K562 (cell line): ENCODE measurements at regions not wholly inside any gene's neighbourhood (a gene's known extent, or its start where the extent isn't known, plus 50 kb on each side); places are given as distances from the start of the nearest gene placed in this dataset.

Experiments used
- ATAC-seq: fragments of 200-7000 bp; cut with Tn5 transposase; 3 replicates; pipeline ENCODE4 v1.9.1; 2020; ENCODE audit warnings: moderate library complexity
- BruUV-seq: library from RNA; stranded (reverse); fragments of 400-500 nt; replicated peaks from 2 replicates; lab custom pipeline; 2021; lab: Mats Ljungman, UMichigan
- CTCF ChIA-PET: fragments of 300-600 bp; formaldehyde crosslinking; extraction: SDS; loops from one replicate; lab custom pipeline; 2021; ENCODE audit warnings: low intra/inter-chr PET ratio; lab: Yijun Ruan, JAX
- POLR2A ChIA-PET: fragments of 300-600, 350-650 bp; sonication (Branson Sonifier 250); formaldehyde crosslinking; extraction: SDS; loops from one replicate; lab custom pipeline; 2021; ENCODE audit warnings: antibody characterized with exemption, inconsistent platforms; lab: Yijun Ruan, JAX
- DNase-seq, 4 experiments: peaks; one replicate each; pipeline versions ENCODE4 v3.0.0 to v3.0.0-alpha.2; 2011 to 2018; ENCODE audit warnings: low spot score in 3 of 4, mixed read lengths in 3 of 4; ENCODE audit errors: extremely low read depth in 1 of 4
- FAIRE-seq: peaks from 2 replicates; lab custom pipeline; 2011; peaks lifted over from hg19 to GRCh38; lab: Jason Lieb, UNC
- H2AFZ ChIP-seq: 2 replicates; pipeline ENCODE4 v1.6.0; 2011; ENCODE audit warnings: low read depth, low read length, control low read depth, inconsistent platforms
- H3K27ac ChIP-seq: fragments of 200-600 bp; 3 replicates; pipeline ENCODE4 v1.8.0; 2011; ENCODE audit warnings: low read depth, mild to moderate bottlenecking, control low read depth, inconsistent platforms, low read length, moderate library complexity, mixed read lengths; ENCODE audit errors: extremely low read depth
- H3K27me3 ChIP-seq, 2 experiments: fragments of 300-600 bp in 1 of 2; 2 replicates in 1 of 2; 3 replicates in 1 of 2; pipeline versions ENCODE4 v1.6.0 to v1.8.0; 2011; ENCODE audit warnings: inconsistent platforms in 2 of 2, low read length in 2 of 2, mild to moderate bottlenecking in 1 of 2, mixed read lengths in 1 of 2, moderate library complexity in 1 of 2; ENCODE audit not compliant: control insufficient read depth in 2 of 2, insufficient read depth in 2 of 2
- H3K36me3 ChIP-seq: fragments of 300-600 bp; 3 replicates; pipeline ENCODE4 v1.8.0; 2011; ENCODE audit warnings: mild to moderate bottlenecking, low read length, inconsistent platforms; ENCODE audit not compliant: control insufficient read depth, insufficient read depth
- H3K4me1 ChIP-seq, 2 experiments: fragments of 200-600 bp in 1 of 2; replicated peaks in 1 of 2; 2 replicates in 1 of 2; 3 replicates in 1 of 2; pipeline versions ENCODE4 v1.5.1 to v1.8.0; 2011; ENCODE audit warnings: inconsistent platforms in 2 of 2, low read length in 2 of 2, mild to moderate bottlenecking in 1 of 2, mixed read lengths in 1 of 2, moderate library complexity in 1 of 2; ENCODE audit not compliant: control insufficient read depth in 2 of 2, insufficient read depth in 2 of 2
- H3K4me2 ChIP-seq: 2 replicates; pipeline ENCODE4 v1.6.1; 2011; ENCODE audit warnings: low read length, control low read depth, inconsistent platforms, mixed read lengths; ENCODE audit not compliant: insufficient read depth
- H3K4me3 ChIP-seq: fragments of 200-600 bp; sonication (generic), shearing (Covaris generic); 2 replicates; pipeline ENCODE4 v1.5.1; 2016; ENCODE audit warnings: control low read depth, inconsistent platforms
- H3K79me2 ChIP-seq: fragments of 200-600 bp; 3 replicates; pipeline ENCODE4 v1.8.0; 2011; ENCODE audit warnings: low read length, inconsistent platforms; ENCODE audit not compliant: control insufficient read depth, insufficient read depth
- H3K9ac ChIP-seq, 2 experiments: 2 replicates each; pipeline versions ENCODE4 v1.6.0 to v1.6.1; 2011; ENCODE audit warnings: low read depth in 2 of 2, low read length in 2 of 2, control low read depth in 1 of 2, inconsistent platforms in 1 of 2, mild to moderate bottlenecking in 1 of 2, mixed read lengths in 1 of 2; ENCODE audit not compliant: insufficient read depth in 1 of 2
- H3K9me1 ChIP-seq: one replicate; pipeline ENCODE4 v1.6.0; 2011; ENCODE audit warnings: inconsistent platforms, mild to moderate bottlenecking, low read length, moderate library complexity; ENCODE audit not compliant: control insufficient read depth, insufficient read depth
- H3K9me3 ChIP-seq: replicated peaks from 2 replicates; pipeline ENCODE4 v1.5.1; 2011; ENCODE audit warnings: low read depth, low read length, inconsistent platforms; ENCODE audit not compliant: control insufficient read depth, insufficient read depth
- H4K20me1 ChIP-seq: replicated peaks from 2 replicates; pipeline ENCODE4 v1.6.1; 2011; ENCODE audit warnings: low read length, inconsistent platforms, mixed read lengths; ENCODE audit not compliant: control insufficient read depth, insufficient read depth
- CBX2 ChIP-seq: fragments of 200-600 bp; sonication (generic); IDR thresholded peaks from one replicate; pipeline ENCODE4 v1.6.1; 2012; ENCODE audit warnings: mild to moderate bottlenecking, low read length, inconsistent platforms; ENCODE audit not compliant: insufficient read depth, poor library complexity, severe bottlenecking
- CC2D1A ChIP-seq: fragments of 450-650 bp; IDR thresholded peaks from 2 replicates; pipeline ENCODE4 v1.6.1; 2017; ENCODE audit warnings: mild to moderate bottlenecking
- ETV6 ChIP-seq, 3 experiments: fragments of 150-350 bp in 1 of 3; sonication (generic) in 1 of 3; formaldehyde crosslinking in 1 of 3; IDR thresholded peaks; 2 replicates each; pipeline versions ENCODE4 v1.6.1 to v1.8.0; 2014 to 2022; ENCODE audit warnings: borderline replicate concordance in 2 of 3, low read depth in 2 of 3, antibody characterized with exemption in 1 of 3, low read length in 1 of 3, mild to moderate bottlenecking in 1 of 3, missing genetic modification reagents in 1 of 3
- FOXK1 ChIP-seq: sonication (generic); formaldehyde crosslinking; IDR thresholded peaks from 2 replicates; pipeline ENCODE4 v1.8.0; 2022; ENCODE audit warnings: missing genetic modification reagents, mild to moderate bottlenecking, borderline replicate concordance
- HOXB6 ChIP-seq: fragments of 250-450 bp; sonication (Bioruptor Pico); IDR thresholded peaks from 2 replicates; pipeline ENCODE4 v1.5.1; 2022; ENCODE audit warnings: mild to moderate bottlenecking, borderline replicate concordance
- RAD51 ChIP-seq: fragments of 450-650 bp; IDR thresholded peaks from 2 replicates; pipeline ENCODE4 v1.7.1; 2016; ENCODE audit warnings: low read depth, mild to moderate bottlenecking, borderline replicate concordance
- RBM25 ChIP-seq: fragments of 200-400 bp; formaldehyde crosslinking; IDR thresholded peaks from 2 replicates; pipeline ENCODE4 v1.6.1; 2018; ENCODE audit warnings: low read length, low read depth, moderate library complexity; ENCODE audit not compliant: severe bottlenecking
- ZNF23 ChIP-seq: fragments of 250-450 bp; sonication (Bioruptor Pico); IDR thresholded peaks from 2 replicates; pipeline ENCODE4 v1.4.0; 2020; ENCODE audit warnings: mild to moderate bottlenecking
- WGBS: fragments of 100-300 bp; shearing (Covaris generic); methylation state at CpG from one replicate; pipeline ENCODE4 v1.1.6; 2016; ENCODE audit warnings: low coverage, mixed read lengths; ENCODE audit not compliant: insufficient coverage; ENCODE audit errors: missing lambda C conversion rate; 5-methylcytosine and 5-hydroxymethylcytosine counted together
- in situ Hi-C: fragments of 300-500 bp; cut with MboI; formaldehyde crosslinking; loops from 4 replicates; pipeline ENCODE4 v1.15.0; 2018; ENCODE audit warnings: inconsistent platforms, mixed read lengths
- intact Hi-C: fragments of 100-400 bp; cut with micrococcal nuclease; formaldehyde crosslinking; loops from 2 replicates; pipeline ENCODE4 v1.14.2; 2022
- TF ChIP-seq, protein P1 (sequence below): fragments of 250-450 bp; sonication (Bioruptor Pico); IDR thresholded peaks from 2 replicates; pipeline ENCODE4 v1.8.0; 2021; ENCODE audit warnings: borderline replicate concordance, mild to moderate bottlenecking, moderate library complexity; ENCODE audit not compliant: poor library complexity, severe bottlenecking
- TF ChIP-seq, protein P2 (sequence below), 2 experiments: fragments of 450-650 bp in 1 of 2; IDR thresholded peaks; 2 replicates each; pipeline ENCODE4 v1.6.1; 2011 to 2017; ENCODE audit warnings: low read depth in 2 of 2, antibody characterized with exemption in 1 of 2, borderline replicate concordance in 1 of 2, low read length in 1 of 2, mild to moderate bottlenecking in 1 of 2, mixed read lengths in 1 of 2; ENCODE audit not compliant: control insufficient read depth in 1 of 2

GRCh38 chr18:45399146-45399545, 216.1 kb upstream of the SLC14A2 start:
- H3K27me3 ChIP-seq = no peaks in the 10 kb centered on the region
- in situ Hi-C loops = no loop called here
- H2AFZ ChIP-seq = no peak overlapping the region
- H3K27ac ChIP-seq = no peak overlapping the region
- no peaks in the 10 kb centered on the region for H3K9me1 ChIP-seq
- intact Hi-C loops = no loop called here
- no peaks in the 10 kb centered on the region for H3K4me1 ChIP-seq
- CTCF ChIA-PET = no interaction called here
- no TSS peak for BruUV-seq
- H3K9ac ChIP-seq = no peak overlapping the region
- H3K9me3 ChIP-seq = no peaks in the 10 kb centered on the region
- TF ChIP-seq CBX2 = no peak
- no peak for TF ChIP-seq ZNF23 (CRISPR knock-in tag)
- TF ChIP-seq ETV6 (IDR thresholded peaks at IDR 0.05; ENCODE audit: borderline replicate concordance in 1 of 2, low read depth in 2 of 2, low read length in 1 of 2) = no peak
- TF ChIP-seq ETV6 (CRISPR knock-in tag; IDR thresholded peaks at IDR 0.05; ENCODE audit: borderline replicate concordance) = no peak
- no peak for TF ChIP-seq FOXK1 (CRISPR knock-in tag)
- H3K36me3 ChIP-seq = no peaks in the 10 kb centered on the region
- DNase-seq = no peak
- H3K4me3 ChIP-seq = no peak overlapping the region
- 5% methylated on average over 2 of the region's 2 CpGs for WGBS
- H4K20me1 ChIP-seq = no peaks in the 10 kb centered on the region
- no peaks in the 10 kb centered on the region for H3K79me2 ChIP-seq
- no peak overlapping the region for H3K4me2 ChIP-seq
- FAIRE-seq = no peak
- POLR2A ChIA-PET = no interaction called here
- no peak for ATAC-seq

DNA sequence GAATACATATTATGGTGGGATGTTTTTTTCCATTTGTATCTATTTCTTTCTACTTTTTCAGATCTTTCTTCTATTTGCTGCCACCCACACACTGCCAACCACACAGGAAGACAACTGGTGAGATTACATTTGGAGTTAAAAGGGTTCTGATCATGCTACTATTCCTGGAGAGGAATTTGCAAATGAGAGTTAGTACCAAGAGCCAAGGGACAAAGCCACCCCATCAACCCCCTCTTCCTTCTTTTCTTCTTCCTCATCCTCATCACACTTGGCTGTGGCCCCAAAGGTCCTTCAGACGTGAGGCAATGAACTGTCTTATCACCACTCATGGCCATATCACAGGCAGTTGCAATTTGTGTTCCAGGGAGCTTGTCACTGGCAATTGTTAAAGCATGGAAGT, 215.6 kb upstream of the SLC14A2 start:
- H3K27me3 ChIP-seq = no peaks in the 10 kb centered on the region
- no peaks in the 10 kb centered on the region for H3K36me3 ChIP-seq
- no peaks in the 10 kb centered on the region for H4K20me1 ChIP-seq
- intact Hi-C loops (no loop called here), in situ Hi-C loops (no loop called here)
- H2AFZ ChIP-seq = no peak overlapping the region
- CTCF ChIA-PET = no interaction called here
- no peak for ATAC-seq
- no peaks in the 10 kb centered on the region for H3K9me3 ChIP-seq
- H3K4me2 ChIP-seq = no peak overlapping the region
- BruUV-seq = no TSS peak
- FAIRE-seq = no peak
- H3K79me2 ChIP-seq = no peaks in the 10 kb centered on the region
- H3K4me1 ChIP-seq = no peaks in the 10 kb centered on the region
- H3K9ac ChIP-seq = no peak overlapping the region
- no peak overlapping the region for H3K27ac ChIP-seq
- POLR2A ChIA-PET = no interaction called here
- H3K9me1 ChIP-seq = no peaks in the 10 kb centered on the region
- 0% methylated on average over 1 of the region's 1 CpG for WGBS
- DNase-seq = no peak
- H3K4me3 ChIP-seq = no peak overlapping the region
- TF ChIP-seq, protein P1, sequence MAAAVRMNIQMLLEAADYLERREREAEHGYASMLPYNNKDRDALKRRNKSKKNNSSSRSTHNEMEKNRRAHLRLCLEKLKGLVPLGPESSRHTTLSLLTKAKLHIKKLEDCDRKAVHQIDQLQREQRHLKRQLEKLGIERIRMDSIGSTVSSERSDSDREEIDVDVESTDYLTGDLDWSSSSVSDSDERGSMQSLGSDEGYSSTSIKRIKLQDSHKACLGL (CRISPR knock-in tag) = no peak
- no peak for TF ChIP-seq RAD51
- no peak for TF ChIP-seq HOXB6
- TF ChIP-seq RBM25 = no peak
- TF ChIP-seq, protein P2, sequence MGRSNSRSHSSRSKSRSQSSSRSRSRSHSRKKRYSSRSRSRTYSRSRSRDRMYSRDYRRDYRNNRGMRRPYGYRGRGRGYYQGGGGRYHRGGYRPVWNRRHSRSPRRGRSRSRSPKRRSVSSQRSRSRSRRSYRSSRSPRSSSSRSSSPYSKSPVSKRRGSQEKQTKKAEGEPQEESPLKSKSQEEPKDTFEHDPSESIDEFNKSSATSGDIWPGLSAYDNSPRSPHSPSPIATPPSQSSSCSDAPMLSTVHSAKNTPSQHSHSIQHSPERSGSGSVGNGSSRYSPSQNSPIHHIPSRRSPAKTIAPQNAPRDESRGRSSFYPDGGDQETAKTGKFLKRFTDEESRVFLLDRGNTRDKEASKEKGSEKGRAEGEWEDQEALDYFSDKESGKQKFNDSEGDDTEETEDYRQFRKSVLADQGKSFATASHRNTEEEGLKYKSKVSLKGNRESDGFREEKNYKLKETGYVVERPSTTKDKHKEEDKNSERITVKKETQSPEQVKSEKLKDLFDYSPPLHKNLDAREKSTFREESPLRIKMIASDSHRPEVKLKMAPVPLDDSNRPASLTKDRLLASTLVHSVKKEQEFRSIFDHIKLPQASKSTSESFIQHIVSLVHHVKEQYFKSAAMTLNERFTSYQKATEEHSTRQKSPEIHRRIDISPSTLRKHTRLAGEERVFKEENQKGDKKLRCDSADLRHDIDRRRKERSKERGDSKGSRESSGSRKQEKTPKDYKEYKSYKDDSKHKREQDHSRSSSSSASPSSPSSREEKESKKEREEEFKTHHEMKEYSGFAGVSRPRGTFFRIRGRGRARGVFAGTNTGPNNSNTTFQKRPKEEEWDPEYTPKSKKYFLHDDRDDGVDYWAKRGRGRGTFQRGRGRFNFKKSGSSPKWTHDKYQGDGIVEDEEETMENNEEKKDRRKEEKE (IDR thresholded peaks at IDR 0.05; ENCODE audit: borderline replicate concordance in 1 of 2, control insufficient read depth in 1 of 2, low read depth in 2 of 2, low read length in 1 of 2) = no peak
- no peak for TF ChIP-seq CC2D1A
